ENCODE measurements at regions not wholly inside any gene's neighbourhood (a gene's known extent, or its start where the extent isn't known, plus 50 kb on each side); places are given as distances from the start of the nearest gene placed in this dataset.
A peak's percentile ranks its signal among the peaks of the same experiment; 100 is the strongest.

DNA sequence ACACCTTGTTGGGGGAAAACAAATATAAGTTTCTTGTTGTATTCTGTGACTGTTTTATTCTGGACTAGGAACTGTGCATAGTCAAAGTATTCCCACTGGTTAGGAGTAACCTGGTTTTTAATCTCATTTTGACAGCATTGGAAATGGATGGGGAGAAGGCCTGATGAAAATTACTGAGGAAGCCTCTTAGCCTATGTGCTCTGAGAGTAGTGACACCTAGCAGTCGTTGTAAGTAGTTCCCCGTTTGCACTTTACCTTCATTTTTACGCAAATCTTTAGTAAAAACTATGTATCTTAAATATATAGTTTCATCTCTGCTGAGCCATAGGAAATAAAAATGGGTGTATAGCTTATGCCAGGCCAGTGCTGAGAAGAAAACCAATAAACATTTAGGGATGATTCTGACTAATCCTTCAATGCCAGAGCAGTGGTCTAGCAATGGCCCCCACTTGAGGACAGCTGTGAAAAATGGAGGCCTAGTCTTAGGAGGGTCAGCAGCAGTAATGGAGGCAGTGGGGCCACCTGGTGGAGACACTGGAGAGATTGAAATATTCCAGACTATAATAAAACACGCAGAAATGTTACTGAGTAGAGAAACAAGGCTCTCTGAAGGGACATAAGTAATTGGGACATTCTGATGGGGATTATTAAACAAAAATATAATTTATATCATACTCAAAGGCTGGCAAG lies 133.2 kb upstream of the NOVA1 start:
- TF ChIP-seq, protein P1, sequence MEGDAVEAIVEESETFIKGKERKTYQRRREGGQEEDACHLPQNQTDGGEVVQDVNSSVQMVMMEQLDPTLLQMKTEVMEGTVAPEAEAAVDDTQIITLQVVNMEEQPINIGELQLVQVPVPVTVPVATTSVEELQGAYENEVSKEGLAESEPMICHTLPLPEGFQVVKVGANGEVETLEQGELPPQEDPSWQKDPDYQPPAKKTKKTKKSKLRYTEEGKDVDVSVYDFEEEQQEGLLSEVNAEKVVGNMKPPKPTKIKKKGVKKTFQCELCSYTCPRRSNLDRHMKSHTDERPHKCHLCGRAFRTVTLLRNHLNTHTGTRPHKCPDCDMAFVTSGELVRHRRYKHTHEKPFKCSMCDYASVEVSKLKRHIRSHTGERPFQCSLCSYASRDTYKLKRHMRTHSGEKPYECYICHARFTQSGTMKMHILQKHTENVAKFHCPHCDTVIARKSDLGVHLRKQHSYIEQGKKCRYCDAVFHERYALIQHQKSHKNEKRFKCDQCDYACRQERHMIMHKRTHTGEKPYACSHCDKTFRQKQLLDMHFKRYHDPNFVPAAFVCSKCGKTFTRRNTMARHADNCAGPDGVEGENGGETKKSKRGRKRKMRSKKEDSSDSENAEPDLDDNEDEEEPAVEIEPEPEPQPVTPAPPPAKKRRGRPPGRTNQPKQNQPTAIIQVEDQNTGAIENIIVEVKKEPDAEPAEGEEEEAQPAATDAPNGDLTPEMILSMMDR (IDR thresholded peaks at IDR 0.05; ENCODE audit: insufficient read depth, low read depth, low read length, missing control alignments) = peak; percentile 47
- DNase-seq (ENCODE audit: low read depth) = peak; percentile 26
- H3K4me3 ChIP-seq (ENCODE audit: low read length) = no peak overlapping the region

DNA sequence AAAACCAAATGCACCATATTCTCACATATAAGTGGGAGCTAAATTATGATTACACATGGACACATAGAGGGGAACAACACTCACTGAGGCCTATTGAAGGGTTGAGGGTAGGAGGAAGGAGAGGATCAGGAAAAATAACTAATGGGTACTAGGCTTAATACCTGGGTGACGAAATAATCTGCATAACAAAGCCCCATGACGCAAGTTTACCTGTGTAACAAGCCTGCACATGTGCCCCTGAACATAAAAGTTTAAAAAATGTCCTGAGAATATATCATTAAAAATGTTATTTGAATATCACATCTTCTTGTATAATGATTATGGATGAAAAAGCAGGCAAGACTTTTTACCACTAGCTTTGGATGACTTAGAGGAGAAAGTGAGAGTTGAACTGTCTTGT lies 138.0 kb upstream of the NOVA1 start:
- no peak overlapping the region for H3K4me3 ChIP-seq (ENCODE audit: low read length)
- TF ChIP-seq, protein P1 (IDR thresholded peaks at IDR 0.05; ENCODE audit: insufficient read depth, low read depth, low read length, missing control alignments) = no peak
- DNase-seq (ENCODE audit: low read depth) = peak; percentile 55

DNA sequence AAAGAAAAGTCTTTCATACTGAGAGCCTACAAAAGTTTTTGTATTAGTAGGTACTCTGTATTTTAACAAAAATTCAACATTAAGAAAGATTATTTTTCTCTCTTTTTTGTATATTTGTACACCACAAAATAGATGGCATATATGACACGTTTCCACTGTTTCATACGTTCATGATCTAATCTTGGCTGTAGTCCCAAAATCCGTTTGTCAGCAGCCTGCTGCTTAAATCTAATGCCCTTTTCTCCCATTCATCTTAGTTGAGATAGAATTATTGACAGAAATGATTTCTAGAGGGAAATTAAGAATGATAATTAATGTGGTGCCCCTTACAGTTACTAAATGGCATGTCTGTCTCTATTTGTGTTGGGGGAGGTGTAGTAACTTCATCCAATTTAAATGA lies 140.7 kb upstream of the NOVA1 start:
- peak; percentile 7 for DNase-seq (ENCODE audit: low read depth)
- TF ChIP-seq, protein P1 (IDR thresholded peaks at IDR 0.05; ENCODE audit: insufficient read depth, low read depth, low read length, missing control alignments) = no peak
- no peak overlapping the region for H3K4me3 ChIP-seq (ENCODE audit: low read length)

DNA sequence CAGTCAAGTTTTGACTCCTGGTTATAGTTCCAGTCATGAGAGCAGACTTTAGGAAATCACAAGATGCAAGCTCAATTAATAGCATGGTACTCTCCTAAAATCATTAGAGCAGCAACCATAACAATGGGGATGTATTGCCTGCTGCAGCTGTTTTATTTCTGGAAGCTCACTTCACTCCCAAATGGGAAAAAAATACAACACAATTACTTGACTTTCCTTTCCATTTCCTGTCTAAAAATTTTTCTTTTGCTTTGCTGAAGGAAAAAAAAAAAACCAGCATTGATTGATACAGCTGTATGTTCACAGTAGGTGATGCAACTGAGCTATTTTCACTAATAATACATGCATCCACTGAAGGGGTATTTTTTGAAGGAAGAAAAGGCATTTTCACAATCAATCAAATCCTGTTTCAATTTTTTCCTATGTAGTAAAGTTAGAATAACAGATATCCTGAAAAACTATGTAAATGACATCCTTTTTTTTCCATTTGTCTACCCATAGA lies 143.9 kb upstream of the NOVA1 start:
- no peak overlapping the region for H3K4me3 ChIP-seq (ENCODE audit: low read length)
- TF ChIP-seq, protein P1 (IDR thresholded peaks at IDR 0.05; ENCODE audit: insufficient read depth, low read depth, low read length, missing control alignments) = no peak
- DNase-seq (ENCODE audit: low read depth) = no peak

DNA sequence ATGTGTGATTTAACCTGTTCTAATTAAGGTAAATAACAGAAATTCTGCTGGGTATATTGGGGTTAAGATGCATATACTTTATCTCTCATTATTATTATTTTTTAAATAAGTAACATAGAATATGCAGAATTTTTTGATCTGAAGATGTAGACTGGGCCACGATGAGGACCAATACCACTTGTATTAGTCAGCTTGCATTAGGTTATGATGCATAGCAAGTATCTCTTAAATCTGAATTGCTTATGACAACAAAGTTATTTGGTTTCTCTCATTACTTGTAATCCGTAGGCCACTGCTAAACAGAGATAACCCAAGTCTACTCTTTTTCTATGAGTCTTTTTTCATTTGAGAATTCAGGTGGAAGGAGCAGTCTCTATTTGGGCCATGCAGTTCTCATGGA lies 145.5 kb upstream of the NOVA1 start:
- no peak overlapping the region for H3K4me3 ChIP-seq (ENCODE audit: low read length)
- DNase-seq (ENCODE audit: low read depth) = no peak
- TF ChIP-seq, protein P1 (IDR thresholded peaks at IDR 0.05; ENCODE audit: insufficient read depth, low read depth, low read length, missing control alignments) = no peak

DNA sequence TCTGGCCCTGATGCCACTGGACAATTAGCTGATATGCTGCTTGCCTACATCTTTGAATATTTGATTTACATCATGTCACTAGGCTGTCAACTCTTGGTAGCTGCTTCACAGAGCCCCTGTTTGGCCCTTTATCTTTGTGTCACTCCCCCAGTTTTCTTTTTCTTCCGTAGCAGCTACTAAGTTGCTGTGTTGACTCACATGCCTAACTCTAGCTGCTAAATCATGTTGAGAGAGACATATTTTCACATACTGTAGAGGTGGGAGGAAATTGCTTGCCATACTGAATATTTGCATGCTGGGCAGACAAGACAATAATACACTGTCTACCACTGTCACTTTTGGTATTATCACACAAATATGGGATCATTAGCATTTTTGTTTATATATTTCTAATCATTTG lies 147.1 kb upstream of the NOVA1 start:
- H3K4me3 ChIP-seq (ENCODE audit: low read length) = no peak overlapping the region
- TF ChIP-seq, protein P1 (IDR thresholded peaks at IDR 0.05; ENCODE audit: insufficient read depth, low read depth, low read length, missing control alignments) = no peak

DNA sequence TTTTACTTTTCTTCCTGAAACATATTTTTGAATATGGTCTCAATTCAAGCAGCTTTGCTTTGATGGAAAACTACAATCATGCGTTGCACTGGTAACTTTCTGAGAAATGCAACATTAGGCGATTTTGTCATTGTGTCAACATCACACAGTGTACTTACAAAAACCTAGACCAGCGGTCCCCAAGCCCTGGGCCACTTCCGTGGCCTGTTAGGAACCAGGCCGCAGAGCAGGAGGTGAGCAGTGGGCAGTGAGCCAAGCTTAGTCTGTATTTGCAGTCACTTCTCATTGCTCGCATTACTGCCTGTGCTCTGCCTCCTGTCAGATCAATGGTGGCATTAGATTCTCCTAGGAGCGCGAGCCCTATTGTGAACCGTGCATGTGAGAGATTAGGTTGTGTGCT lies 163.7 kb upstream of the NOVA1 start:
- TF ChIP-seq, protein P1 (IDR thresholded peaks at IDR 0.05; ENCODE audit: insufficient read depth, low read depth, low read length, missing control alignments) = no peak
- DNase-seq (ENCODE audit: low read depth) = no peak
- H3K4me3 ChIP-seq (ENCODE audit: low read length) = no peak overlapping the region

More for the DNA sequence above, 147.1 kb upstream of the NOVA1 start:
- DNase-seq (ENCODE audit: low read depth) = no peak

All from epithelial cell of esophagus (primary cell).